ENCODE measurements at regions not wholly inside any gene's neighbourhood (a gene's known extent, or its start where the extent isn't known, plus 50 kb on each side); places are given as distances from the start of the nearest gene placed in this dataset.

DNA sequence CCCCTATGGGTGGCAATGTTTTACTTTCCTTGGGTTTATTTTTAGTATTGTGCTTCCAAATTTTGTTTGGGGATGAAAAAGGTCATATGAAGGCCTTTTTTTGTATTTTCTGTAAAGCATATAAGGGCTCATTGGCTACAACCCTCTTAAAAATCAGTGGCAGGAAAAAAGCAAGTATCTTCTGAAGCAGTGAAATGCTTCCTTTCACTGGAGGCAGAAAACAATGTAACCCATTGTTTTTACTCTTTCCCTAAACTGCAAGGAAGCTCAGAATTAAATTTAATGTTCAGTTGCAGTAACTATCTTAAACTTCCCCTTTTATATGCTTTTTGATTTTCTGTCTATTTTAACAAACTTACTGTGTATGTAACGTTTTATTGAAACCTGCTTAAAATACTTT lies 148.7 kb upstream of the LYZL1 start:
- H3K27ac ChIP-seq (ENCODE audit: low read depth, low read length), result no peak overlapping the region
- H3K9me3 ChIP-seq (ENCODE audit: control insufficient read depth, insufficient read depth, low read length), result no peaks in the 10 kb centered on the region
- no peak overlapping the region for H3K4me3 ChIP-seq (ENCODE audit: low read length)
- H3K9me2 ChIP-seq (replicated peaks; ENCODE audit: control insufficient read depth, low read length), result no peaks in the 10 kb centered on the region
- H3K4me2 ChIP-seq (ENCODE audit: low read length), result no peak overlapping the region
- H3K36me3 ChIP-seq (ENCODE audit: control insufficient read depth, low read length), result no peaks in the 10 kb centered on the region
- no peaks in the 10 kb centered on the region for H4K20me1 ChIP-seq (ENCODE audit: control insufficient read depth, insufficient read depth, low read depth, low read length)
- no peaks in the 10 kb centered on the region for H3K4me1 ChIP-seq (ENCODE audit: control insufficient read depth, low read length)
- H3K27me3 ChIP-seq (ENCODE audit: control insufficient read depth, low read length), result no peaks in the 10 kb centered on the region
- no peaks in the 10 kb centered on the region for H3K79me2 ChIP-seq (ENCODE audit: control insufficient read depth, low read length)
- TF ChIP-seq EZH2phosphoT487 (IDR thresholded peaks at IDR 0.05; ENCODE audit: borderline replicate concordance, low read length), result no peak
- TF ChIP-seq, protein P1, sequence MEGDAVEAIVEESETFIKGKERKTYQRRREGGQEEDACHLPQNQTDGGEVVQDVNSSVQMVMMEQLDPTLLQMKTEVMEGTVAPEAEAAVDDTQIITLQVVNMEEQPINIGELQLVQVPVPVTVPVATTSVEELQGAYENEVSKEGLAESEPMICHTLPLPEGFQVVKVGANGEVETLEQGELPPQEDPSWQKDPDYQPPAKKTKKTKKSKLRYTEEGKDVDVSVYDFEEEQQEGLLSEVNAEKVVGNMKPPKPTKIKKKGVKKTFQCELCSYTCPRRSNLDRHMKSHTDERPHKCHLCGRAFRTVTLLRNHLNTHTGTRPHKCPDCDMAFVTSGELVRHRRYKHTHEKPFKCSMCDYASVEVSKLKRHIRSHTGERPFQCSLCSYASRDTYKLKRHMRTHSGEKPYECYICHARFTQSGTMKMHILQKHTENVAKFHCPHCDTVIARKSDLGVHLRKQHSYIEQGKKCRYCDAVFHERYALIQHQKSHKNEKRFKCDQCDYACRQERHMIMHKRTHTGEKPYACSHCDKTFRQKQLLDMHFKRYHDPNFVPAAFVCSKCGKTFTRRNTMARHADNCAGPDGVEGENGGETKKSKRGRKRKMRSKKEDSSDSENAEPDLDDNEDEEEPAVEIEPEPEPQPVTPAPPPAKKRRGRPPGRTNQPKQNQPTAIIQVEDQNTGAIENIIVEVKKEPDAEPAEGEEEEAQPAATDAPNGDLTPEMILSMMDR (IDR thresholded peaks at IDR 0.05; ENCODE audit: low read depth, low read length, poor library complexity, severe bottlenecking), result no peak
- H3F3A ChIP-seq (ENCODE audit: control insufficient read depth, insufficient read depth), result no peaks in the 10 kb centered on the region

DNA sequence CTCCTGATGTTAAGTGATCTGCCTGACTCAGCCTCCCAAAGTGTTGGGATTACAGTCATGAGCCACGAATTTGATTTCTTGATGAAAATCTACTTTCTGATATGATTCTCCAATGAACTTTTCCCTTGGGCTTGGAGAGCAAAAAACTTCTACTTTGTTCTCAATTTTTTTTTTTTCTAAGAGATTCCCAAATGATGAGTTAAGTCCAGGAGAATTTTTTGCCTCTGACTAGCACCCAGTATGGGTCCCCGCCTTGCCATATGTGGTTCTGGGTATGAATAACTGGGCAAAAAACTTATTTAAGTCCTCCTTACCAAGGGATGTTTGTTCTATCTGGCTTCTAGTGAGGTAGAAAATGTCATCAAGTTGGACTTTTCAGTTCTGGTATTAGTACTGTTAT lies 147.9 kb upstream of the LYZL1 start:
- no peaks in the 10 kb centered on the region for H3K36me3 ChIP-seq (ENCODE audit: control insufficient read depth, low read length)
- H3F3A ChIP-seq (ENCODE audit: control insufficient read depth, insufficient read depth), result no peaks in the 10 kb centered on the region
- H3K4me3 ChIP-seq (ENCODE audit: low read length), result no peak overlapping the region
- H3K4me1 ChIP-seq (ENCODE audit: control insufficient read depth, low read length), result no peaks in the 10 kb centered on the region
- no peaks in the 10 kb centered on the region for H3K9me3 ChIP-seq (ENCODE audit: control insufficient read depth, insufficient read depth, low read length)
- no peak overlapping the region for H3K27ac ChIP-seq (ENCODE audit: low read depth, low read length)
- no peak for TF ChIP-seq EZH2phosphoT487 (IDR thresholded peaks at IDR 0.05; ENCODE audit: borderline replicate concordance, low read length)
- TF ChIP-seq, protein P1 (IDR thresholded peaks at IDR 0.05; ENCODE audit: low read depth, low read length, poor library complexity, severe bottlenecking), result no peak
- H3K9me2 ChIP-seq (replicated peaks; ENCODE audit: control insufficient read depth, low read length), result no peaks in the 10 kb centered on the region
- H3K27me3 ChIP-seq (ENCODE audit: control insufficient read depth, low read length), result no peaks in the 10 kb centered on the region
- H3K79me2 ChIP-seq (ENCODE audit: control insufficient read depth, low read length), result no peaks in the 10 kb centered on the region
- H3K4me2 ChIP-seq (ENCODE audit: low read length), result no peak overlapping the region
- H4K20me1 ChIP-seq (ENCODE audit: control insufficient read depth, insufficient read depth, low read depth, low read length), result no peaks in the 10 kb centered on the region

DNA sequence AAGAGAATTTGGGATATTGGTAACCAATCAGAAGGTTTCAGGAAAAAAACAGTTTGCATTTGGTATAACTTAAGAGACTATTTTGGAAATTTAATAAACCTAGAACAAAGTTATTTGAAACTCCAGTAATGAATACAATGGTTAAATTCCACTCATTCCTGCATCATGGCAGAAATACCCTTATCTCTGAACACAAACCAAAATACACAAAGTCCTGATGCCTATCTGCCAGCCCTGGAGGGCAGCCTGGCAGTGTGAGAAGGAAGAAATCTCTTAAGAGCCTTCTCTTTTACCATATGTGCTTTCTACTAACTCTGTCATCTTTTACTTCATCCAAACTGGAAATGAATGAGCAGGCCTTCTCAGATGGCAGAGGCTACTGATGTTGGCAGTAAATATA lies 147.1 kb upstream of the LYZL1 start:
- TF ChIP-seq EZH2phosphoT487 (IDR thresholded peaks at IDR 0.05; ENCODE audit: borderline replicate concordance, low read length), result no peak
- TF ChIP-seq, protein P1 (IDR thresholded peaks at IDR 0.05; ENCODE audit: low read depth, low read length, poor library complexity, severe bottlenecking), result no peak
- no peaks in the 10 kb centered on the region for H3K36me3 ChIP-seq (ENCODE audit: control insufficient read depth, low read length)
- H3K4me2 ChIP-seq (ENCODE audit: low read length), result no peak overlapping the region
- no peaks in the 10 kb centered on the region for H3K27me3 ChIP-seq (ENCODE audit: control insufficient read depth, low read length)
- H3K4me1 ChIP-seq (ENCODE audit: control insufficient read depth, low read length), result no peaks in the 10 kb centered on the region
- H3F3A ChIP-seq (ENCODE audit: control insufficient read depth, insufficient read depth), result no peaks in the 10 kb centered on the region
- no peaks in the 10 kb centered on the region for H3K9me2 ChIP-seq (replicated peaks; ENCODE audit: control insufficient read depth, low read length)
- H3K9me3 ChIP-seq (ENCODE audit: control insufficient read depth, insufficient read depth, low read length), result no peaks in the 10 kb centered on the region
- no peaks in the 10 kb centered on the region for H3K79me2 ChIP-seq (ENCODE audit: control insufficient read depth, low read length)
- no peak overlapping the region for H3K4me3 ChIP-seq (ENCODE audit: low read length)
- H4K20me1 ChIP-seq (ENCODE audit: control insufficient read depth, insufficient read depth, low read depth, low read length), result no peaks in the 10 kb centered on the region
- H3K27ac ChIP-seq (ENCODE audit: low read depth, low read length), result no peak overlapping the region

Data from DOHH2 (cell line).